ENCODE measurements at regions not wholly inside any gene's neighbourhood (a gene's known extent, or its start where the extent isn't known, plus 50 kb on each side); places are given as distances from the start of the nearest gene placed in this dataset.

- no peak for DNase-seq (ENCODE audit: low spot score)
Observed at GRCh38 chr7:41294556-41295454, 408.1 kb downstream of the INHBA start.

- no peak for DNase-seq (ENCODE audit: low spot score)
Observed at GRCh38 chr7:41292487-41292886, 410.4 kb downstream of the INHBA start.

DNA sequence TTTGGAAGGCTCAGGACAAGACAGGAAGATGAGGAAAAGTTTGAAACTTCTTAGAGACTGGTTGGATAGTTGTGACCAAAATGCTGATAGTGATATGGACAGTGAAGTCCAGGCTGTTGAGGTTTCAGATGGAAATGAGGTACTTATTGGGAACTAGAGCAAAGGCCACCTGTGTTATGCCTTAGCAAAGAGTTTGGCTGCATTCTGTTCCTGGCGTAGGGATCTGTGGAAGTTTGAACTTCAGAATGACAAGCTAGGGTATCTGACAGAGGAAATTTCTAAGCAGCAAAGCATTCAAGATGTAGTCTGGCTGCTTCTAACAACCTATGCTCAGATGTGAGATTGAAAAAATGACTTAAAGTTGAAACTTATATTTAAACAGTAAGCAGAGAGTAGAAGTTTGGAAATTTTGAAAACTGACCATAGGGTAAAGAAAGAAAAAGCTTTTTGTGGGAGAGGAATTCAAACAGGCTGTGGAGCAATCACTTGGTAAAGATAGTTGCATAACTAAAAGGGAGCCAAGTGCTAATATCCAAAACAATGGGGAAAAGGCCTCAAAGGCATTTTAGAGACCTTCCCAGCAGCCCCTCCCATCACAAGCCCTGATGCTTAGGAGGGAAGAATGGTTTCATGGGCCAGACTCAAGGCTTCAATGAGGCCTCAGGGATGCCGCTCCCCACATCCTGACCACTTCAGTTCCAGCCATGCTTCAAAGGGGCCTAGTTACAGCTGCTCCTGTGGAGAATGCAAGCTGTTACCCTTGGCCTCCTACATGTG is 415.1 kb downstream of the INHBA start:
- no peak for DNase-seq (ENCODE audit: low spot score)

GRCh38 chr7:41280491-41280890 is 422.4 kb downstream of the INHBA start:
- no peak for DNase-seq (ENCODE audit: low spot score)

- DNase-seq (ENCODE audit: low spot score), result no peak
Observed at GRCh38 chr7:41277561-41277960, 425.3 kb downstream of the INHBA start.

GRCh38 chr7:41275255-41275654 is 427.6 kb downstream of the INHBA start:
- no peak for DNase-seq (ENCODE audit: low spot score)

DNA sequence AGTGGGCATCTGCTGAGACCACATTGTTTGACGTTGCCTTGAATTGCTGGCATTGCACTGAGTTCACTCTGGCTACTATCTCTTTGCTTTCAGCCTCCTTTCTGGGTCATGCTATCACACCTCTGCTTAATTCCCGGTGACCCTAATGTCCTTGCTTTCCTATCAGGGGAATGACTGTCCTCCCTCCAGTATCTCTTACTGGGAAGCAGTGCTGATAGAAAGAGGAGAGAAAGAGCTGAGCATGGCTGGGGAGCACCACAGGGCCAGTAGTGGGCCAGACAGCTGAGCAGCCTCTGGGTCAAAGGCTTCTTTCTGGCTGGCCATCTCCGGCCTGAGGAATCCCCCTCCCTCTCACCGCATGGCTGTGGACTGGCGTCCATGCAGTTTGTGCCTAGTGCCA is 428.7 kb downstream of the INHBA start:
- no peak for DNase-seq (ENCODE audit: low spot score)

DNA sequence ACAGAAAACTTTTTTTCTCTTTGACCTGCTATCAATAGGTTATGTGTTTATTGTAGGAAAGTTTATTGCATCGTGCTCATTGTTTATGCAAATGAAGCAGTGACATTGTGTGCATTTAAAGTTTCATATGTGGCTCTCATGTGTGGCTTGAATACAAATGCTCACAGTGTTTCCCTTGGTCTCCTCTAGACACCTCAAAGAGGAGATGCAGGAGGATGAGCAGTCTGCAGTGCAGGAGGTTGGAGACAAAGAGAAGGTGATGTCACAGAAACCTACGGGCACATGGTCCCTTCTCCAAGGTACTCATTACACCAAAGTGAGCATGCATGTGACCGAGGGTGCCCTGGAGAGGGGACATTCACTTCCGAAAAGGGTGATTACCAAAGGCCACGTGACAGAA is 430.2 kb downstream of the INHBA start:
- no peak for DNase-seq (ENCODE audit: low spot score)

DNA sequence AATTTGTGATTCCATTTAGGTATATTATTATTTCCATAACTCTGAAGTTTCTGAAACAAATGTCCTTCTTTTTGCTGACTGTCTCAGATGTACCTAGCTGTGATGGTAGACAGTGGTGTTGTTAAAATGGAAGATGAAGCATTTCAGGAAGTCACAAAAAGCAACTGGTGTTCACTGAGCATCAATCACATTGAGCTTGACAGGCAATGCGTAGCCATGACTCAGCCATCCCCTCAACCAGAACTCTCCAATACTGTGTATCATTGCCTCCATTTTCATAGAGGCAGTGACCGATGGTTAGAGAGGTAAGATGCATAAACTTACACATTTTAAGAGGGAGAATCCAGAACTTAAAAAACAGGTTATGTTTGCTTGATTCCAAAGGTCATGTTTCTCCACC is 434.0 kb downstream of the INHBA start:
- no peak for DNase-seq (ENCODE audit: low spot score)

GRCh38 chr7:41261080-41261479 is 441.8 kb downstream of the INHBA start:
- DNase-seq (ENCODE audit: low spot score), result no peak

DNA sequence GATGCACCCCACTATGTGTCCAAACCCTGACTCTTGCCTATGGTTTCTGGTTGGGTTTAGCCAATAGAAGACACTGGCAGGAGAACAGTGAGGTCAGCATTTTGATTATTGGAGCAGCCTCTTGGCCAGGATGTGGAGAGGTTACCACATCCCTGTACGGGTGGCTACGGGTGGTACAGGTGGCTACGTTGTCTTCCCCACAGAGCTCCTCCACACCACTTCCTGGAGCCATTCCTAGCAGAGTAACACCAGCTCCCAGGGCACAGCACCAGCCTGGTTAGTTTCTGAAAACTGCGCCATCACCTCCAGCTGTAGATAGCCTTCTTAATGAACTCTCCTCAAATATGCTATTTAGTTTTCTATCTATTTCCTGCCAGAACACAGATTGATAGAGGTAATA is 445.2 kb downstream of the INHBA start:
- no peak for DNase-seq (ENCODE audit: low spot score)

- no peak for DNase-seq (ENCODE audit: low spot score)
Observed at GRCh38 chr7:41256186-41256945, 446.5 kb downstream of the INHBA start.

- DNase-seq (ENCODE audit: low spot score), result no peak
Observed at GRCh38 chr7:41255716-41256115, 447.2 kb downstream of the INHBA start.

DNA sequence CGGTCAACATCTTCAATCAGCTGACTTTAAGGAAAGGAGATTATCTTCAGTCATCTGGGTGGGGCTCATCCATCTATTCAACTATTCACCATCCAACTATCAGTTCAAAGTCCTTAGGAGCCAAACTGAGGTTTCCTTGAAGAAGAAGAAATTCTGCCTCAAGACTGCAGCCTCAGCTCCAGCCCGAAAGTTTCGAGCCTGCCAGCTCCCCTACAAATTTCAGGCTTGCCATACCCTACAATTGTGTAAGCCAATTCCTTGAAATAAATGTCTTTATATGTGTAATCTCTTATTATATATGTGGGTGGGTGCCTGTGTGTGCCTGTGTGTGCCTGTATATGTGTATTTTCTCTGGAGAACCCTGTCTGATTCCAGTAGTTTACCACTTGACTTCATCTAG is 447.8 kb downstream of the INHBA start:
- no peak for DNase-seq (ENCODE audit: low spot score)

DNA sequence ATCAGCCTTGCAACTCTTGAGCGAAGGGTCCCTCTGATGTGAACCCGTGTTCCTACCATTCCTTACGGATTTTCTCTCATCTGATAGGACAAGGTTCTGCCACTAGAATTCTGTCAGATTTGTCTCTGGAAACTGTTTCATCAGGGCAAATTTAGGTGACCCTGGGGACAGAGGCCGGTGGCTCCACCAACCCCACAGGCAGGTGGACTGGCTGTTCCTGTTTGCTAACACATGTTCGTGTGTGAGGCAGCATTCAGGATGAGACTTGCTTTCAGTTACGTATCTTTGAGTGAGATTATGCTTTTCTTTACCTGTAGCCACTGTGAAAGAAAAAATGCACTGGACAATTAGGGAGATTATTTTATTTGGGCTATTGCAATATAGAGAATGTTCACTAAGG is 449.9 kb downstream of the INHBA start:
- DNase-seq (ENCODE audit: low spot score), result no peak

GRCh38 chr7:41252551-41252950 is 450.3 kb downstream of the INHBA start:
- DNase-seq (ENCODE audit: low spot score), result no peak

- DNase-seq (ENCODE audit: low spot score), result no peak
Observed at GRCh38 chr7:41247143-41247865, 455.6 kb downstream of the INHBA start.

DNA sequence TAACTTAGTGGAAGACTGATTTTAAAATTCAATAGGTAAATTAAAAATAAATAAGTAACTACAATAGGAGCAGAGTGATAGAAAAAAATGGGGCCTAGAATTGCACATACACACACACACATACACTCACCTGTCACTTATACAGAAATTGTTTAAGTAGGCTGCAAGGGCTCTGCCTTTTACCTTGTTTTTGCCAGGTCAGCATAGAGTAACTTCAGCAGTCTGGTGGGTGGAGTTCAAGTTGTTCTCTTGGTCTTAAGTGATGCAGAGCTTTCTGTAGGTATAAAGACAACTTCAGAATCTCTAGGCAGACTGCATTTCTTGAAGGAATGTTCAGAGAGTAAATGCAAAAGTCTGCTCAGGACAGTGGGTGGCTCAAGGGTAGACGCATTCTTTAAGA is 457.0 kb downstream of the INHBA start:
- DNase-seq (ENCODE audit: low spot score), result no peak

DNA sequence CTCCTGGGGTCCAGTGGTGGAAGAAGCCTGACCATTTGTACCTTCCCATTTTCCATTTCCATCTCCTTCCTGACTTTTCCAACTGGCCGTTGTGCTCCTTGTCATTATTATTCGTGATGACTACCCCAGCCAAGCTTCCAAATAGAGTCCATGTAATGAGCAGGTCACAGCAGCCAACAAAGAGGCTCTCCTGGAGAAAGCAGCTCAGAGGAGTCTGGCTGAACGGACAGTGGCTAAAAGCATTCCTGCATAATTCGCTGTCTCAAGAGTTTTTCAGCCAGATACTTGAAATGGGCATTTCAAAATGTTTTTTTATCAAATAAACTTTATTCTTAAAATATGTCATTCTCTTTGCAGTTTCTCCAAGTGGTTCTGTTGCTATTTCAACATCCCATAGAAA is 458.6 kb downstream of the INHBA start:
- no peak for DNase-seq (ENCODE audit: low spot score)

DNA sequence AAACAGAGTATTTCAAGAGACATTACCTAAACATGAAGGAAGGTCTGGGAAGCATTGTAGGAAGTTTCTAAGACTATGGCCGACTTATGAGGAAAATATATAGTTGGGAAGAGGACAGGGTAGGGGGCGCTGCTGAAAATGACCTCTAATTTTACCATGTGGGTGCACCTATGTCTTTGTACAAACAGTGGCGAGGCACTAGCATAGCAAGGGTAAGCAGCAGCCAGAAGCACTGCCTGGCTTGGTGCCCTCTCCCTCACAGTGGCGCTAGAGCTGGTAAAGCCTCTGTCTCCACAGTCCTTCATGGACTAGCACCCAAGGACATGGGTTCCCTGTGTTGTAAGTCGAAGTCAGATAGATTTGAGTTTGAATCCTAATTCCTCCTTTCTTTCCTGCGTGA is 461.2 kb downstream of the INHBA start:
- DNase-seq (ENCODE audit: low spot score), result no peak

DNA sequence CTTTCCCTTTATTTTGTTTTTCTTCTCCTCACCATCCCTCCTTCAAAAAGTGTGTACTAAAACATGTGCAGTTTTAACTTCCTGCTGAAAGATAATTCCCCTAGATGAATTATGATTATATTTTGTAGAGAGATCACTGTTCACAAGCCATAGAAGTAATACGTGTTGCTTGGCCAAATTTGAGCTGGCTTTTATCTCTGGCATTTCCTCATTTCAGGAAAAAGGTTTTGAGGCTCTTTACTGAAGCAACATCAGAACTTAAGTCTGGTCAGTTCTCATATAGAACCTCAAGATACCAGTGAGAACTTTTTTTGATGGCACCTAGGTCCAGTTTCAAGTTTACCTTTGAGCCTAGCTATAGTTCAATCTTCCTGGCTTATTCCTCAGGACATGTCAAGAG is 463.3 kb downstream of the INHBA start:
- no peak for DNase-seq (ENCODE audit: low spot score)

GRCh38 chr7:41238851-41239331 is 464.0 kb downstream of the INHBA start:
- no peak for DNase-seq (ENCODE audit: low spot score)

All from D341Med (cell line).